Upper lobe of left lung (tissue), 6 donors: ENCODE measurements at regions not wholly inside any gene's neighbourhood (a gene's known extent, or its start where the extent isn't known, plus 50 kb on each side); places are given as distances from the start of the nearest gene placed in this dataset.

Source experiments
- ATAC-seq, 2 donors: fragments of 200-7000 bp; cut with Tn5 transposase; one replicate each; pipeline ENCODE4 v1.9.1; 2022; ENCODE audit warnings: mild to moderate bottlenecking in 2 of 2, moderate library complexity in 2 of 2; ENCODE audit not compliant: low FRiP score in 2 of 2
- DNase-seq, 2 donors: peaks; one replicate each; pipeline ENCODE4 v3.0.0-alpha.2; 2019 to 2020
- H3K27ac ChIP-seq, 4 donors: fragments of 200-600 bp; sonication (generic); one replicate each; pipeline ENCODE4 v1.5.1; 2016 to 2019
- H3K27me3 ChIP-seq, 4 donors: fragments of 200-600 bp; sonication (generic); one replicate each; pipeline ENCODE4 v1.5.1; 2017 to 2019
- H3K36me3 ChIP-seq, 4 donors: fragments of 200-600 bp; sonication (generic); one replicate each; pipeline ENCODE4 v1.5.1; 2016 to 2019
- H3K4me1 ChIP-seq, 4 donors: fragments of 200-600 bp; sonication (generic); one replicate each; pipeline ENCODE4 v1.5.1; 2018 to 2019
- H3K4me3 ChIP-seq, 4 donors: fragments of 200-600 bp; sonication (generic); one replicate each; pipeline ENCODE4 v1.5.1; 2017 to 2019; ENCODE audit warnings: mild to moderate bottlenecking in 2 of 4, moderate library complexity in 1 of 4
- H3K9me3 ChIP-seq, 4 donors: fragments of 200-600 bp; sonication (generic); one replicate each; pipeline ENCODE4 v1.5.1; 2018 to 2019
- CTCF ChIP-seq, 6 experiments: fragments of 450-650 bp in 4 of 6; fragments of 200-600 bp in 2 of 6; sonication (generic) in 2 of 6; IDR thresholded peaks; one replicate each; pipeline ENCODE4 v1.5.1; 2016 to 2019; ENCODE audit warnings: antibody characterized with exemption in 6 of 6
- EP300 ChIP-seq, 4 donors: sonication (generic); formaldehyde crosslinking; IDR thresholded peaks; one replicate each; pipeline ENCODE4 v1.5.1; 2017; ENCODE audit warnings: antibody characterized with exemption in 4 of 4, control low read depth in 2 of 4
- POLR2A ChIP-seq, 4 donors: fragments of 450-650 bp; IDR thresholded peaks; one replicate each; pipeline ENCODE4 v1.5.1; 2016 to 2017; ENCODE audit warnings: antibody characterized with exemption in 4 of 4, mild to moderate bottlenecking in 2 of 4
- POLR2AphosphoS5 ChIP-seq, 2 donors: sonication (generic); formaldehyde crosslinking; IDR thresholded peaks; one replicate each; pipeline ENCODE4 v1.5.1; 2017; ENCODE audit warnings: antibody characterized with exemption in 2 of 2
- WGBS, 2 donors: methylation state at CpG; one replicate each; pipeline ENCODE4 v1.1.5; 2017 to 2018; 5-methylcytosine and 5-hydroxymethylcytosine counted together
- donor health status: DM: no; HTN: no; CAD: no; lungs with moderate emphysema.
- donor health status: DM: no; HTN: yes; CAD: no; lungs with severe emphysema.

- no peaks in the 10 kb centered on the region for H3K9me3 ChIP-seq
- WGBS, 2 donors = 89 to 91% methylated on average over 1 of the region's 1 CpG
- no peak overlapping the region for H3K4me3 ChIP-seq
- ATAC-seq = no peak
- H3K4me1 ChIP-seq = peaks cover 0 to 4% (median 0%) of the 10 kb centered on the region in 4 donors
- no peaks in the 10 kb centered on the region for H3K27me3 ChIP-seq
- DNase-seq = no peak
- no peaks in the 10 kb centered on the region for H3K36me3 ChIP-seq
- no peak overlapping the region for H3K27ac ChIP-seq
- TF ChIP-seq EP300 (IDR thresholded peaks at IDR 0.05) = no peak
Observed at GRCh38 chr20:10951904-10952303, 278.1 kb upstream of the JAG1 start.

GRCh38 chr20:10953437-10953836 lies 279.6 kb upstream of the JAG1 start:
- no peak for ATAC-seq
- no peak for DNase-seq
- WGBS, 2 donors = 89 to 90% methylated on average over 2 of the region's 2 CpGs
- Histone ChIP-seq H3K4me1 (peaks cover 0 to 4% (median 0%) of the 10 kb centered on the region in 4 donors), H3K4me3 (no peak overlapping the region), H3K9me3 (no peaks in the 10 kb centered on the region), H3K36me3 (no peaks in the 10 kb centered on the region), H3K27me3 (no peaks in the 10 kb centered on the region), H3K27ac (no peak overlapping the region)
- TF ChIP-seq EP300 (IDR thresholded peaks at IDR 0.05) = no peak
- TF ChIP-seq CTCF (IDR thresholded peaks at IDR 0.05) = no peak
- no peak for TF ChIP-seq POLR2A (IDR thresholded peaks at IDR 0.05)
- no peak for TF ChIP-seq POLR2AphosphoS5 (IDR thresholded peaks at IDR 0.05)

- Histone ChIP-seq H3K36me3 (no peaks in the 10 kb centered on the region), H3K4me1 (peaks cover 0 to 4% (median 0%) of the 10 kb centered on the region in 4 donors), H3K27me3 (no peaks in the 10 kb centered on the region), H3K9me3 (no peaks in the 10 kb centered on the region), H3K27ac (no peak overlapping the region), H3K4me3 (no peak overlapping the region)
- DNase-seq = peak in 1 of 2 donors; percentile 60
- no peak for TF ChIP-seq EP300 (IDR thresholded peaks at IDR 0.05)
- TF ChIP-seq CTCF (IDR thresholded peaks at IDR 0.05) = no peak
- no peak for TF ChIP-seq POLR2AphosphoS5 (IDR thresholded peaks at IDR 0.05)
- no peak for TF ChIP-seq POLR2A (IDR thresholded peaks at IDR 0.05)
- no peak for ATAC-seq
- WGBS, 2 donors = 59 to 62% methylated on average over 6 of the region's 6 CpGs
Observed at GRCh38 chr20:10954137-10954840, 280.5 kb upstream of the JAG1 start.

GRCh38 chr20:10954908-10955580 lies 281.2 kb upstream of the JAG1 start:
- TF ChIP-seq POLR2A (IDR thresholded peaks at IDR 0.05) (no peak), POLR2AphosphoS5 (IDR thresholded peaks at IDR 0.05) (no peak), CTCF (IDR thresholded peaks at IDR 0.05) (no peak), EP300 (IDR thresholded peaks at IDR 0.05) (no peak)
- DNase-seq = no peak
- ATAC-seq = no peak
- 85% methylated on average over 3 of the region's 3 CpGs for WGBS, 2 donors
- no peaks in the 10 kb centered on the region for H3K9me3 ChIP-seq
- no peak overlapping the region for H3K27ac ChIP-seq
- no peak overlapping the region for H3K4me3 ChIP-seq
- H3K36me3 ChIP-seq = no peaks in the 10 kb centered on the region
- no peaks in the 10 kb centered on the region for H3K27me3 ChIP-seq
- H3K4me1 ChIP-seq = peaks cover 0 to 4% (median 0%) of the 10 kb centered on the region in 4 donors

- ATAC-seq = no peak
Observed at GRCh38 chr20:10958279-10958678, 284.5 kb upstream of the JAG1 start.

More at GRCh38 chr20:10958279-10958678, 284.5 kb upstream of the JAG1 start:
- Histone ChIP-seq H3K4me3 (no peak overlapping the region), H3K9me3 (no peaks in the 10 kb centered on the region), H3K4me1 (peaks cover 0 to 4% (median 2%) of the 10 kb centered on the region in 4 donors), H3K36me3 (no peaks in the 10 kb centered on the region), H3K27me3 (no peaks in the 10 kb centered on the region), H3K27ac (no peak overlapping the region)
- DNase-seq = no peak
- WGBS, 2 donors = 73 to 80% methylated on average over 3 of the region's 3 CpGs
- TF ChIP-seq POLR2AphosphoS5 (IDR thresholded peaks at IDR 0.05) = no peak
- TF ChIP-seq POLR2A (IDR thresholded peaks at IDR 0.05) = no peak
- TF ChIP-seq EP300 (IDR thresholded peaks at IDR 0.05) = no peak
- TF ChIP-seq CTCF (IDR thresholded peaks at IDR 0.05) = no peak
